SKM-1 treated with dmso at 0.1 percent for 144 hours (cell line): ENCODE measurements at regions not wholly inside any gene's neighbourhood (a gene's known extent, or its start where the extent isn't known, plus 50 kb on each side); places are given as distances from the start of the nearest gene placed in this dataset.
"Not testable (repeated sequence)": the region's sequence is repeated elsewhere in the genome, so short reads cannot be mapped to it uniquely, and the experiment has no call there.

Source experiments
- DNase-seq: peaks from one replicate; lab custom pipeline; 2025; ENCODE audit not compliant: unreplicated experiment; lab: John Stamatoyannopoulos, UW

DNA sequence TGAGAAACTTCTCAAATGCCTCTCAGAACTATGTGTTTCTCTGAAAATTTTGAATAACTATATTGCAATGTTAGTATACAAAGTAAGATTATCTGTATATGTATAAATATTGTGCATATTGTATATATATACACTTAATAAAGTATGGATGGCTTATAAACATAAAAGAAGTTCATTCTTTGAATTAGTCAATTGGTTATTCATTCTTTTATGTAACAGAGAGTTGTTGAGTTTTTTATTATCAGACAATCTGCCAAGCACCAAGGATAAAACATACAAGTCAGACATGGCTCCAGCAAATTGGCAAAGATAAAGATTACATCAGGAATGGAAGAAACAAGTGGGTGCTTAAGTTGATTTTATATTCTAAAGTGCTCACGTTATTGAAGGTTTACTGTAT lies 289.1 kb upstream of the EYS start:
- no peak for DNase-seq

DNA sequence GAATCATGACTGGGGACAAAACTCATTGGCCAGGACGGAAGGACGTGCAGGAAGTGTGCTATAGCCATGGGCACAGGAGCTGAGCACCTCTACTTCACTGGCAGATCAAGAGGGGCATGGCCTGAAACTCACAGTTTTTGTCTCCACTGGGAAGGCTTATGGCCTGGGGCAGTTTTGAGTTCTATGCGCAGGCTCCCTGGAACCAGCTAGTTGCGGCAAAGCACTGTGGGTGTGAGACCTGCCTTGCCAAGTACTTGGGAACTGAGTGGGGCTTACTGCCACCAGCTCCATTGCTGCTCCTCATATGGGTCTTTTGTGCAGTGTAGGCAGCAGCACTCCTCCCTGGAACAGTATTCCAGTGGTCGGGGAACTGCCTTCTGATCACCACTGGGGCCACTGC lies 282.6 kb upstream of the EYS start:
- DNase-seq: no peak

DNA sequence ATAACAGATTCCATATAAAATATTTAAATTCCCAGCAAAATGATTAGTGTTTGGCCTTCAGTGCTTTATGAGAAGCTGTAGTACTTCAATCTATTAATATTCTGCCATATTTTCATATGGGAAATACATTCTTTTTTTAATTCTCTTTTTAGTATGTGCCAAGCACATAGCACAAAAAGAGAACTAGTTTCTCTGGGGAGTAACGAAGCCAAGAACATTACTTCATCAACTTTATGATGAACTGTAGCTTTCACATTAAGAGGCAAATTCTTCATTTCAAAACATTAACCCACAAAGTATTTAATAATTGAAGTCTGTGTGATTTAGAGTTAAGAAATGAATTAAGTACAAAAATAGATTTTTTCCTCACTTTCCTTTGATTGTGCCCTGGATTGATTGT lies 281.0 kb upstream of the EYS start:
- DNase-seq: no peak

DNA sequence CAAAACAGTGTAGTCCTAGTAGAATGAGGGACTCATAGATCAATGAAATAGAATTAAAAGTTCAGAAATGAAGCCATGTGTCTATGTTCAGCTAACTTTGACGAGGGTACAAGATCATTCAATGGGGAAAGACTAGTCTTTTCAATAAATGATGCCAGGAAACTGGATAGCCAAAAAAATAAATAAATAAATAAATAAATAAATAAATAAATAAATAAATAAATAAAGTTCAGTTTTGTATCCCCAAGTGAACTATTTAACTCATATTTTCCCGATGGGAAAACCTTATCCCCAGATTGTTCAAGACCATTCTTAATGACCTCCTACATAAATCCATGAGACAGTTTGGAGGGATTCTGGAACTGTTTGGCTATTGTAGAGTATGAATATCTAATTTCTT lies 277.1 kb upstream of the EYS start:
- DNase-seq: no peak

DNA sequence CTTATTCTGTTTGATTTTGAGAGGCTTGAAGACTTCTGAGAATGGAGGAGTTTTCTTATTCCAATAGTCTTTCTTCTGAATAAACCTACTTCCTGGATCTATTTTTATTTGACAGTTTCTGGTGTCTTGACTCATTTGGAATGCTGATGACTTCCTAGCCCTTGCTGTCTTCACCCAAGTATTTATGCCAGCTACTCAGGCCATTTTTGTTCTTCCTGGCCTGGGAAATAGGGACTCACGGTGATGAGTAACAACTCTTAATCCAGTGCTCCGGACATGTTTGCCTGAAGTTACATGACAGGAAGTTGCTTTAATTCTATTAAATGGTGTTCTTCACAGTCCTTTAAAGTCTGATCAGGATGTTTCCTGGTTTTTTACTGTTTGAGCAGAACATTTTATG lies 272.1 kb upstream of the EYS start:
- no peak for DNase-seq

DNA sequence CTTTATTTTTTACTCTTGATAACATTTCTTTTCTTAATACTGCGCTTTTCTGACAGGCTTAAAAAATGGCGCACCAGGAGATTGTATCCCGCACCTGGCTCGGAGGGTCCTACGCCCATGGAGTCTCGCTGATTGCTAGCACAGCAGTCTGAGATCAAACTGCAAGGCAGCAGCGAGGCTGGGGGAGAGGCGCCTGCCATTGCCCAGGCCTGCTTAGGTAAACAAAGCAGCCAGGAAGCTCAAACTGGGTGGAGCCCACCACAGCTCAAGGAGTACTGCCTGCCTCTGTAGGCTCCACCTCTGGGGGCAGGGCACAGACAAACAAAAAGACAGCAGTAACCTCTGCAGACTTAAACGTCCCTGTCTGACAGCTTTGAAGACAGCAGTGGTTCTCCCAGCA lies 264.2 kb upstream of the EYS start:
- DNase-seq: not testable (repeated sequence)

DNA sequence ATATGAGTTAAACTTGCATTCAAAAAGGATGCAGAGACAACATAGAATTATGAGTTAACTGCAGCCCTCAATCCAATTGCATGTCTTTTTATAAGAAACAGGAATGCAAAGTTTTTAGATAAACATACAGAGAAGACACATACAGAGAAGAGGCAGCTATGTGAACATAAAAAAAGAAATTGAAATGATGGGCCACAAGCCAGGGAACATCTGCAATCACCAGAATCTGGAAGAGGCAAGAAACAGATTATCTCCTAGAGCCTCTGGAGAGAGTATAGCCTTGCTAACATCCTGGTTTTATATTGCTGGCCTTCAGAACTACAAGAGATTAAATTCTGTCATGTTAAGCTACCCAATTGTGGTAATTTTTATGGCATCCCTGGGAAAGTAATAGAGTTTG lies 257.2 kb upstream of the EYS start:
- DNase-seq: no peak

DNA sequence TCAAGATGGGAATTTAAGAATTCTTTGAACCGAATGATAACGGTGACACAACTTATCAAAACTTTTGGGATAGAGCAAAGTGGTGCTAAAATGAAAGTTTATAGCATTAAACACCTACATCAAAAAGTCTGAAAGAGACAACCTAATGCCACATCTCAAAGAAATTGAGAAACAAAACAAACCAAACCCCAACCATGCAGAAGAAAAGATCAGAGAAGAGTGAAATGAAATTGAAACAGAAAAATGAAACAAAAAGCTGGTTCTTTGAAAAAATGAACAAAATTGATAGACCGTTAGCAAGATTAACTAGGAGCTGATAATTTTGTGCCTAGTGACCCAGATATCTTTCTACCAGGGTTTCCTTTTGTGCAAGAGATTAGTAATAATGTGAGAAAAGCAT lies 248.0 kb upstream of the EYS start:
- no peak for DNase-seq

DNA sequence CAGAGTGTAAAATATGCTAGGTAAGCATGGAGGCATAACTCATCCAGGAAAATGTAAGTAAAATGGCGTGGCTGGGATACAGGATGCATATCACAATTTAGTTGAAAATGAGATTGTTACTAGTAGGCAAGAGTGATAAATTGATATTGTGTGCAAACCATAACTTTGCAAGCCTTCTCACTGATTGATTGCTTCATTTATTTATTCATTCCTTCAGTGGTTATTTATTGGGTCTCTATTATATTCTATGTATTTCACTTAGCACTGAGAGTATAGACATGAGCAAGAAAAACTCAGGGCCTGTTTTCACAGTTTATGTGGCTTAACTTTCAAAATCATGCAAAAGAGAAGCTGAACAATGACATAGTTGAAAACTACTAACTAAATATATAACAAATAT lies 241.0 kb upstream of the EYS start:
- no peak for DNase-seq

DNA sequence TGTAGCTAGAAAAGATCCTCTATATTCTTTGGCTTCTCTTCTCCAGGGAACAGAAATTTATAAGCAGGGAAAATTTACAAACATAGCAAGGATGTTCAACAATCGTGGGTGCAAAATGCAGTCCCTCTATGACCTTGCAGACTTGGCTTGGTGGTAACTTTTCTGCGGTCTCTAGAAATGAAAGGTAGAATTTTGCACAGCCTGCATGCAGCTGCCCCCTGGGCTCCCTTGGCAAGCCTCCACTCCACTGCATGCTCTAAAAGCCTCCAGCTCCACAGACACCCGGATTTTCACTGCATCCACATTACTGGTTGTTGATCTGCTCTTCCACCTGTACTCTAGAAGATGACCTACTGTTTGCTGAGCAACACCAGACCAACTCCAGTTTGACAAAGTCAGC lies 236.5 kb upstream of the EYS start:
- no peak for DNase-seq

DNA sequence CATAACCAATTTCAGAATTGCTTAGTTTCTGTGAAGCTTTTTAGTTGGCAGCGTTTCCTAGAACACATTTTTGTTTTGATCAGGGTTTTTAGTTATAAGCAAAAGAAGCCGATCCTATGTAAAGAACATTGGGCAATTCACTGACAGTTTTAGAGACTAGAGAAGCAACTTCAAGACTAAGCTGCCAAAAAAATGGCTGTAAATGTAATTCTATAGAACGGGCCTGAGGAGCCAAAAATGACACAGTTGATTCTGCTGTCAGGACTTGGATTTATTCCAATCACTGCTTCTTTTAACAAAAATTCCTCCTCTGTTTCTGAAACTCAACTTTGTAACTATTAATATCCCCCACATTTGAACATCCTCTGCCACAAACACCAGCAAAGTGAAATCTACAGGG lies 236.0 kb upstream of the EYS start:
- no peak for DNase-seq

DNA sequence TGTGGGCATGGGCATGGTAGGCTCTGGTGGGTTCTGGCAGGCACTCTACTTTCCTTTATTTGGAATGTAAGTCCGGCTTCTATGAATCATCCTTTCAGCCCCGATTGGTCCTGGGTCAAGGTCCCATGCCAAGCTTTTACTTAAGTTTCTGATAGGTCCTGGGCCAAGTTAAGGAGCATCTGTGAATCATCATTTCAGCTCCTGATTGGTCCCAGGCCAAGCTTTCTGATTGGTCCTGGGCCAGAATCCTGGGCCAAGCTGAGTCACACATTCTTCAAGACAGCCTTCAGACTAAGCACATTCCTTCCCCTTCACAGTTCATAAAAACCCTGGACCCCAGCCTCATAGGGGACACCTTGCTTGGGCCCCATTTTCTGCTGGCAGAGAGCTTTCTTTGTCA lies 231.0 kb upstream of the EYS start:
- no peak for DNase-seq

DNA sequence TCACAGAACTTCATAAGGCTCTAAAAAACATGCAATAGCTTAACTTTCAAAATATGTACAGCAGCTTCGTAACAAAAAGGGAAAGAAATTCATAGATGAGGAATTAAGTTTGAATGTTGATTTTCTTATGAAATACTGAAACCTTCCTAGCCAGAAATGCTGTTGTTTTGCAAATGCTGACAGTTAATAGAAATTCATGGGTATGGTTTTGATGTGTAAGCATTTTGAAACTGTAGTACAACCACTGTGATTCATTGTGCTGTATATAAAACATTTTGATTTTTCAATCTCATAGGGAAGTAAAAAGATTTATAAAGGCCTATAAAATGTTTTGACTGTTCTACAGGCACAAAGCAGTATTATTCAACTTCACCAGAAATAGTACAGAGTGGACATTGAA lies 228.4 kb upstream of the EYS start:
- no peak for DNase-seq

DNA sequence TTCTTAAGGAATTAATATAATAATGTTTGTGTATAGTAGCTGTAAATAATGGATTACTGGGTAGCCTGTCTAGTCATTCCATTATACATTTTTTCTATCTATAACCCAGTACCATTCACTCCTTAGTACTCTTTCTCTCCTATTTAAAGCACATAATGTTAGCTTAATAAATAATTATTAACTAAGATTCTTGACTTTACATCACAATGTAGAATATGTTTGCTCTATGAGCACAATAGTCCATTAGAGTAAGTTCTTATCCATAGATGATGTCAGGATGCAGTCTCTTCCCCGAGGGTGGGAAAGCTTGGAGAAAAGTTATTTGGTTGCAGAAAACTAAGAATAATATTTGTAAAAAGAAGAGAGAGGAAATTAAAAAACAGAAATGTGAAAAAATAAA lies 226.4 kb upstream of the EYS start:
- DNase-seq: no peak

DNA sequence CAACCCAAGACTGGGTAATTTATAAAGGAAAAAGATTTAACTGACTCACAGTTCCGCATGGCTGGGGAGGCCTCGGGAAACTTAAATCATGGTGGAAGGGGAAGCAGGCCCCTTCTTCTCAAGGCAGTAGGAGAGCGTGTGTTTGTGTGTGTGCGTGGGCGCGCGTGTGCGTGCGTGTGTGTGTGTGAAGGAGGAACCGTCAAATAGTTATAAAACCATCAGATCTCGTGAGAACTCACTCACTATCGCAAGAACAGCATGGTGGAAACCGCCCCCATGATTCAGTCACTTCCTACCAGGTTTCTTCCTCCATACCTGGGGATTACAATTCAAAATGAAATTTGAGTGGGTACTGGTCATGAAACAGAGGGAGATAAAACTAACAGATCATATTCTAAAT lies 220.1 kb upstream of the EYS start:
- no peak for DNase-seq

DNA sequence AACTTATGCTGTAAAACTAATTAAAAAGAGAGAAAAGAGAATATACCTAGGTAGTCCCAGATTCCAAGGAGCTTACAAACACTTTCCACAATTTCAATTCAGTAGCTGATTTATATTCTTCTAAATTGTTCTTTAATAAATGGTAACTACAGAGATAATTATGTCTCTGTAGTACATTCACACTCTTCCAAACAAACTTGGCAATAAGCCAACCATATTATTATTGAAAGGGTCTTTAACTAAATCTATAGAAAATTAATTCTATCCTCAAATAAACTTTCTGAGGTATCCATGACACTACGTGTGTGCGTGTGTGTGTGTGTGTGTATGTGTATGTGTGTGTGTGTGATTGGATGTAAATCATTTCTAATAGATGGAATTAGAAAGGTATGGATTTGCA lies 217.4 kb upstream of the EYS start:
- no peak for DNase-seq

DNA sequence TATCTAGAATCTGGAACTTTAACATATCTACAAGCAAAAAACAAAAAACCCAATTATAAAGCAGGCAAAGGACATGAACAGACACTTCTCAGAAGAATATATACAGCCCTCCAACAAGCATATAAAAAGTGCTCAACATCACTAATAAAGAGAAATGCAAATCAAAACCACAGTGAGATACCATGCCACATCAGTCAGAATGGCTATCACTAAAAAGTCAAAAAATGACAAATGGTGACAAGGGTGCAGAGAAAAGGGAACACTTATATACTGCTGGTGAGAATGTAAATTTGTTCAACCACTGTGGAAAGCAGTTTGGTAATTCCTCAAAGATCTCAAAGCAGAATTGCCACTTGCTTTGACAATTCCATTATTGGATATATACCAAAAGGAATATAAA lies 215.0 kb upstream of the EYS start:
- no peak for DNase-seq

DNA sequence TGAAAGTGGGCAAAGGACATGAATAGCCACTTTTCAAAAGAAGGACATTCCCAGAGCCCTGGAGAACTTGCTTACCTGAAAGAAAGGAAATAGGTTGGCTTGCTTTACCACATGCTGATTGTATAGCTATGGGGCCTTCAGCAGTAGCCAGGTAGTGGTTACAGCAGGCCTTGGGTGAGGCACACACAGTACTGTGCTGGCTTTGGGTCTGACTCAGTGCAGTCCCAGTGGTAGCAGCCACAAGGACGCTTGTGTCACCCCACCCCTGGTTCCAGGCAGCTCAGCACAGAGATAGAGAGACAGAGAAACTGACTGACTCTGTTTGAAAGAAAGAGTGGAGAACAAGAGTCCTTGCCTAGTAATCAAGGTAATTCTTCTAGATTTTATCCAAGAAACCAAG lies 201.0 kb upstream of the EYS start:
- DNase-seq: no peak

DNA sequence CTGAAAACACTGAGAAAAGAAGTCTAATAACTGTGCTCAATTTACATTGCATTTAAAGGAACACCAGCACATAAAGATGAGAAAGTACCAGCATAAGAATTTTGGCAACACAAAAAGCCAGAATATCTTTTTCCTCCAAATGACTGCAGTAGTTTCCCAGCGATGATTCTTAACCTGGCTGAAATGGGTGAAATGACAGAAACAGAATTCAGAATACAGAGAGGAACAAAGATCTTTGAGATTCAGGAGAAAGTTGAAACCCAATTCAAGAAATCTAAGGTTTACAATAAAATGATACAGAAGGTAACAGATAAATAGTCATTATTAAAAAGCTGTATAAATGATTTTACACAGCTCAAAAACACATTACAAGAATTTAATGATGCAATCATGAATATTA lies 197.0 kb upstream of the EYS start:
- DNase-seq: no peak

DNA sequence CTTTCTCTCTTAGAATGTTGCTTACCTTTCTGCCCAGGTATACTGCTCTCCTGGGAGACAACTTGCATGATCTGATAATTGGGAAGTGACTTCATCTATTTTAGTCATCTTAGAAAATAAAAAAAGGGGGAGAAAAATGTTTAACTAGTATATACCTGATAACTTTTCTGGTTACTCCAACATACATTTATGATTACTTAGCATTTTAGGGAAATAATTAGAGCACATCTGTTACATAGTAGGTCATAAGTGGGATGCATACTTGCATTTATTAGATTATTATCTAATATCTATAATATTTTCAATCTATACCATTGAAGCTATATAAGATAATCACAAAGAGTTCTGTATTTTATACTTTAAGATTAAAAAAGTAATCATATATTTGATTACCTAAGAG lies 193.9 kb upstream of the EYS start:
- DNase-seq: no peak

DNA sequence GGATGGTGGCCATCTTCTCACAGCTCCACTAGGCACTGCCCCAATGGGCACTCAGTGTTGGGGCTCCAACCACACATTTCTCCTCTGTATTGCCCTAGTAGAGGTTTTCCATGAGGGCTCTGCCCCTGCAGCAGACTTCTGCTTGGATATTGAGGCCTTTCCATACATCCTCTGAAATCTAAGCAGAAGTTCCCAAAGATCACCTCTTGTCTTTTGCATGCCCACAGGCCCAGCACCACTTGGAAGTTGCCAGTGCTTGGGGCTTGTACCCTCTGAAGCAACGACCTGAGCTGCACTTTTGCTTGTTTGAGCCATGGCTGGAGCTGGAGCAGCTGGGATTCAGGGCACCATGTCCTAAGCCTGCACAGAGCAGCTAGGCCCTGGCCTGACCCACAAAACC lies 189.1 kb upstream of the EYS start:
- DNase-seq: no peak

DNA sequence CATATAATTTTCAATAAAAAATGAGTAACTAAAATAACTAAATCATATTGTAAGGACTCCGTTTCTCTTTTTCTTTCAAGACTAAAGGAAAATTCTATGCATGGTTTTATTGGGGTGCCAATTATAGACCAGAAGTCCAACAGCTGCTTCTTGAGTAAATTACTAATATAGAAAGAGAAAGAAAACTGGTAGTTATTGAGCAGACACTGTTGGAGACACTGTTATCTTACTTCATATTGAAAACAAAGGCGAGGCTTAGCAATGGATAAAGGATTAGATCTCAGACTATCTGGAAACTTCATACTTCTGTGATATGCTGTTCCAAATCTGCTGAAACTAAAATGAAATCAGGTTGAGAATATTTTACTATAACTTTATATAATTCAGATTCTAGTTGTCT lies 169.6 kb upstream of the EYS start:
- DNase-seq: no peak

DNA sequence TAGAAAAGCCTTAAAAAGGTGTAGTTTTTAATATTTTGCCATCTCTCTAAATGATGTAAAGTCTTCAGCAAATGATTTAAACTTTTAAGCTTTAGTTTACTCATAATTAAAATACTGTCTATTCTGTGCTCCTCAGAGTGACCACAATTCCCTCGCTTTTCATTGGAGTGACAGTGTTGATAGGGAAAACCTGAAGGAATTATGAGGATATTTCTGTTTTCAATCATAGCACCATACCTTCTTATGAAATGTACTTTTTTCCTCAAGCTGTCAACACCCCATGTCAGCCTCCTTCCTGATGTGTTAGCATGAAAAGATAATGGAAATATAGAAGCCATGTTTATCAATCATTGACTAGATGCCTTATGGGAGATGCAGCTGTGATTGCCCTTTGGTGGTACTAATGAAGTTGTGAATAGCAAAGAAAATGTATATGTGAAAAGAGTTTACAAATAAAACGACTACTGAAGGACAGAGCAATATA lies 145.4 kb upstream of the EYS start:
- DNase-seq: no peak

DNA sequence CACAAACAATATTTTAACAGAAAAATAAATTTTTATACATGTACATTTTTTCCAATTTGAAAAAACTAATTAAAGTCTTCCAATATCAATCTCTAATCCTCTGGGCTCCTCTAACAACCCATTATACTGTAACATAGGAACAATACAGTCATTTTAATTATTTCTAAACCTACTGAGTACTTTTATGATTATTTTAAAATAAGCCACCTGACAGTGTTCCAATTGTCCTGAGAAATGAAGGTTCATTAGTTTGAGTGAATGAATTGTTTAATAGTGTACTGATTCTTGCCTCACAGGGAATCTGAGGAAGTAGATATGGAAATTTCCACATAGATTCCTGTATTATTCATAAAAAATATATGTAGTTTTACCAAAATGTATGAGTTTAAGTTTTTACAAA lies 123.1 kb upstream of the EYS start:
- DNase-seq: no peak
